ENCODE measurements at regions not wholly inside any gene's neighbourhood (a gene's known extent, or its start where the extent isn't known, plus 50 kb on each side); places are given as distances from the start of the nearest gene placed in this dataset.

- H3K4me1 Mint-ChIP-seq (ENCODE audit: unreplicated experiment) = peaks cover 10% of the 10 kb centered on the region
- H3K36me3 Mint-ChIP-seq (ENCODE audit: unreplicated experiment) = no peaks in the 10 kb centered on the region
- no peak for DNase-seq (ENCODE audit: extremely low spot score, unreplicated experiment)
- H3K4me3 Mint-ChIP-seq (ENCODE audit: unreplicated experiment) = no peak overlapping the region
- H3K9me3 Mint-ChIP-seq (ENCODE audit: unreplicated experiment) = no peaks in the 10 kb centered on the region
- peaks cover 11% of the 10 kb centered on the region for H3K27me3 Mint-ChIP-seq (ENCODE audit: unreplicated experiment)
- H3K27ac Mint-ChIP-seq (ENCODE audit: unreplicated experiment) = no peak overlapping the region
- TF ChIP-seq CTCF (IDR thresholded peaks at IDR 0.05) = no peak
Observed at GRCh38 chr13:31943591-31943990, 88.0 kb upstream of the FRY start.

GRCh38 chr13:31944262-31945160, 87.1 kb upstream of the FRY start:
- DNase-seq (ENCODE audit: extremely low spot score, unreplicated experiment) = no peak
- TF ChIP-seq CTCF (IDR thresholded peaks at IDR 0.05) = no peak
- Mint-ChIP-seq H3K4me1 (ENCODE audit: unreplicated experiment) (peaks cover 10% of the 10 kb centered on the region), H3K36me3 (ENCODE audit: unreplicated experiment) (no peaks in the 10 kb centered on the region), H3K4me3 (ENCODE audit: unreplicated experiment) (no peak overlapping the region), H3K9me3 (ENCODE audit: unreplicated experiment) (no peaks in the 10 kb centered on the region), H3K27ac (ENCODE audit: unreplicated experiment) (no peak overlapping the region), H3K27me3 (ENCODE audit: unreplicated experiment) (peaks cover 10% of the 10 kb centered on the region)

GRCh38 chr13:31945202-31945961, 86.2 kb upstream of the FRY start:
- H3K27me3 Mint-ChIP-seq (ENCODE audit: unreplicated experiment) = peaks cover 5% of the 10 kb centered on the region
- no peak overlapping the region for H3K27ac Mint-ChIP-seq (ENCODE audit: unreplicated experiment)
- no peaks in the 10 kb centered on the region for H3K9me3 Mint-ChIP-seq (ENCODE audit: unreplicated experiment)
- no peak overlapping the region for H3K4me3 Mint-ChIP-seq (ENCODE audit: unreplicated experiment)
- H3K36me3 Mint-ChIP-seq (ENCODE audit: unreplicated experiment) = no peaks in the 10 kb centered on the region
- H3K4me1 Mint-ChIP-seq (ENCODE audit: unreplicated experiment) = peaks cover 10% of the 10 kb centered on the region
- no peak for DNase-seq (ENCODE audit: extremely low spot score, unreplicated experiment)
- no peak for TF ChIP-seq CTCF (IDR thresholded peaks at IDR 0.05)

GRCh38 chr13:31946091-31946770, 85.3 kb upstream of the FRY start:
- no peak for DNase-seq (ENCODE audit: extremely low spot score, unreplicated experiment)
- H3K4me3 Mint-ChIP-seq (ENCODE audit: unreplicated experiment) = no peak overlapping the region

More at GRCh38 chr13:31946091-31946770, 85.3 kb upstream of the FRY start:
- peaks cover under 1% of the 10 kb centered on the region for H3K27me3 Mint-ChIP-seq (ENCODE audit: unreplicated experiment)
- no peak for TF ChIP-seq CTCF (IDR thresholded peaks at IDR 0.05)
- no peaks in the 10 kb centered on the region for H3K9me3 Mint-ChIP-seq (ENCODE audit: unreplicated experiment)
- H3K36me3 Mint-ChIP-seq (ENCODE audit: unreplicated experiment) = no peaks in the 10 kb centered on the region
- H3K27ac Mint-ChIP-seq (ENCODE audit: unreplicated experiment) = no peak overlapping the region
- H3K4me1 Mint-ChIP-seq (ENCODE audit: unreplicated experiment) = peaks cover 10% of the 10 kb centered on the region

Measured in osteocyte (in vitro differentiated cells).